Neural cell (in vitro differentiated cells): ENCODE measurements at regions not wholly inside any gene's neighbourhood (a gene's known extent, or its start where the extent isn't known, plus 50 kb on each side); places are given as distances from the start of the nearest gene placed in this dataset.

Experiments used
- EP300 ChIP-seq: fragments of 450-650 bp; conservative IDR thresholded peaks from 2 replicates; pipeline ENCODE4 v1.6.1; 2014; ENCODE audit warnings: antibody characterized with exemption, mild to moderate bottlenecking, moderate library complexity; ENCODE audit not compliant: poor library complexity, severe bottlenecking
- EZH2 ChIP-seq: fragments of 200-600, 300-800 bp; shearing (Covaris generic), sonication (generic); IDR thresholded peaks from 2 replicates; pipeline ENCODE4 v1.6.1; 2014; ENCODE audit warnings: antibody characterized with exemption, low read length, borderline replicate concordance, mild to moderate bottlenecking; ENCODE audit not compliant: insufficient read depth, poor library complexity, severe bottlenecking
- MXI1 ChIP-seq: fragments of 450-650 bp; conservative IDR thresholded peaks from 2 replicates; pipeline ENCODE4 v1.6.1; 2014; ENCODE audit warnings: antibody characterized with exemption, mild to moderate bottlenecking; ENCODE audit not compliant: poor library complexity, severe bottlenecking
- POLR2AphosphoS5 ChIP-seq: IDR thresholded peaks from 2 replicates; pipeline ENCODE4 v1.6.1; 2012
- RAD21 ChIP-seq: fragments of 450-650 bp; conservative IDR thresholded peaks from 2 replicates; pipeline ENCODE4 v1.6.1; 2014; ENCODE audit warnings: antibody characterized with exemption, mild to moderate bottlenecking, moderate library complexity
- TAF1 ChIP-seq: IDR thresholded peaks from 2 replicates; pipeline ENCODE4 v1.6.1; 2012; ENCODE audit warnings: low read depth
- TF ChIP-seq, protein P1 (sequence below): fragments of 450-650 bp; IDR thresholded peaks from 2 replicates; pipeline ENCODE4 v1.5.1; 2014; ENCODE audit warnings: antibody characterized with exemption, mild to moderate bottlenecking, moderate library complexity; ENCODE audit not compliant: poor library complexity, severe bottlenecking
- TF ChIP-seq, protein P2 (sequence below): IDR thresholded peaks from 2 replicates; pipeline ENCODE4 v1.6.1; 2012; ENCODE audit warnings: borderline replicate concordance

- TF ChIP-seq, protein P1, sequence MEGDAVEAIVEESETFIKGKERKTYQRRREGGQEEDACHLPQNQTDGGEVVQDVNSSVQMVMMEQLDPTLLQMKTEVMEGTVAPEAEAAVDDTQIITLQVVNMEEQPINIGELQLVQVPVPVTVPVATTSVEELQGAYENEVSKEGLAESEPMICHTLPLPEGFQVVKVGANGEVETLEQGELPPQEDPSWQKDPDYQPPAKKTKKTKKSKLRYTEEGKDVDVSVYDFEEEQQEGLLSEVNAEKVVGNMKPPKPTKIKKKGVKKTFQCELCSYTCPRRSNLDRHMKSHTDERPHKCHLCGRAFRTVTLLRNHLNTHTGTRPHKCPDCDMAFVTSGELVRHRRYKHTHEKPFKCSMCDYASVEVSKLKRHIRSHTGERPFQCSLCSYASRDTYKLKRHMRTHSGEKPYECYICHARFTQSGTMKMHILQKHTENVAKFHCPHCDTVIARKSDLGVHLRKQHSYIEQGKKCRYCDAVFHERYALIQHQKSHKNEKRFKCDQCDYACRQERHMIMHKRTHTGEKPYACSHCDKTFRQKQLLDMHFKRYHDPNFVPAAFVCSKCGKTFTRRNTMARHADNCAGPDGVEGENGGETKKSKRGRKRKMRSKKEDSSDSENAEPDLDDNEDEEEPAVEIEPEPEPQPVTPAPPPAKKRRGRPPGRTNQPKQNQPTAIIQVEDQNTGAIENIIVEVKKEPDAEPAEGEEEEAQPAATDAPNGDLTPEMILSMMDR = no peak
- TF ChIP-seq POLR2AphosphoS5 (no peak), RAD21 (no peak), EP300 (no peak), EZH2 (no peak), TAF1 (no peak), MXI1 (no peak)
- TF ChIP-seq, protein P2, sequence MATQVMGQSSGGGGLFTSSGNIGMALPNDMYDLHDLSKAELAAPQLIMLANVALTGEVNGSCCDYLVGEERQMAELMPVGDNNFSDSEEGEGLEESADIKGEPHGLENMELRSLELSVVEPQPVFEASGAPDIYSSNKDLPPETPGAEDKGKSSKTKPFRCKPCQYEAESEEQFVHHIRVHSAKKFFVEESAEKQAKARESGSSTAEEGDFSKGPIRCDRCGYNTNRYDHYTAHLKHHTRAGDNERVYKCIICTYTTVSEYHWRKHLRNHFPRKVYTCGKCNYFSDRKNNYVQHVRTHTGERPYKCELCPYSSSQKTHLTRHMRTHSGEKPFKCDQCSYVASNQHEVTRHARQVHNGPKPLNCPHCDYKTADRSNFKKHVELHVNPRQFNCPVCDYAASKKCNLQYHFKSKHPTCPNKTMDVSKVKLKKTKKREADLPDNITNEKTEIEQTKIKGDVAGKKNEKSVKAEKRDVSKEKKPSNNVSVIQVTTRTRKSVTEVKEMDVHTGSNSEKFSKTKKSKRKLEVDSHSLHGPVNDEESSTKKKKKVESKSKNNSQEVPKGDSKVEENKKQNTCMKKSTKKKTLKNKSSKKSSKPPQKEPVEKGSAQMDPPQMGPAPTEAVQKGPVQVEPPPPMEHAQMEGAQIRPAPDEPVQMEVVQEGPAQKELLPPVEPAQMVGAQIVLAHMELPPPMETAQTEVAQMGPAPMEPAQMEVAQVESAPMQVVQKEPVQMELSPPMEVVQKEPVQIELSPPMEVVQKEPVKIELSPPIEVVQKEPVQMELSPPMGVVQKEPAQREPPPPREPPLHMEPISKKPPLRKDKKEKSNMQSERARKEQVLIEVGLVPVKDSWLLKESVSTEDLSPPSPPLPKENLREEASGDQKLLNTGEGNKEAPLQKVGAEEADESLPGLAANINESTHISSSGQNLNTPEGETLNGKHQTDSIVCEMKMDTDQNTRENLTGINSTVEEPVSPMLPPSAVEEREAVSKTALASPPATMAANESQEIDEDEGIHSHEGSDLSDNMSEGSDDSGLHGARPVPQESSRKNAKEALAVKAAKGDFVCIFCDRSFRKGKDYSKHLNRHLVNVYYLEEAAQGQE = no peak
Observed at GRCh38 chr1:168408884-168409283, 128.2 kb downstream of the TBX19 start.
